Loucy (cell line): ENCODE measurements at regions not wholly inside any gene's neighbourhood (a gene's known extent, or its start where the extent isn't known, plus 50 kb on each side); places are given as distances from the start of the nearest gene placed in this dataset.

Experiments used
- H2AFZ ChIP-seq: fragments of 200-600 bp; sonication (generic); 2 replicates; pipeline ENCODE4 v1.6.0; 2016; ENCODE audit warnings: antibody characterized with exemption, mild to moderate bottlenecking, low read length, moderate library complexity
- H3F3A ChIP-seq: fragments of 200-600 bp; 2 replicates; pipeline ENCODE4 v1.6.0; 2016; ENCODE audit warnings: antibody characterized with exemption, low read depth, mild to moderate bottlenecking
- H3K27me3 ChIP-seq: fragments of 200-600 bp; sonication (generic); 2 replicates; pipeline ENCODE4 v1.6.1; 2014; ENCODE audit warnings: low read length, mild to moderate bottlenecking; ENCODE audit not compliant: insufficient read depth, poor library complexity, severe bottlenecking
- H3K36me3 ChIP-seq: fragments of 200-600 bp; sonication (generic); 2 replicates; pipeline ENCODE4 v1.6.1; 2016; ENCODE audit warnings: low read length; ENCODE audit not compliant: insufficient read depth
- H3K4me1 ChIP-seq: fragments of 200-600 bp; sonication (generic); 2 replicates; pipeline ENCODE4 v1.5.1; 2014; ENCODE audit warnings: low read length, mild to moderate bottlenecking; ENCODE audit not compliant: insufficient read depth, poor library complexity, severe bottlenecking
- H3K4me2 ChIP-seq: fragments of 200-600 bp; sonication (generic); 2 replicates; pipeline ENCODE4 v1.6.0; 2014; ENCODE audit warnings: antibody characterized with exemption, low read length, low read depth, mild to moderate bottlenecking; ENCODE audit not compliant: poor library complexity, severe bottlenecking
- H3K4me3 ChIP-seq: fragments of 200-600 bp; sonication (generic); 2 replicates; pipeline ENCODE4 v1.5.1; 2014; ENCODE audit warnings: low read length, mild to moderate bottlenecking, mixed read lengths; ENCODE audit not compliant: poor library complexity, severe bottlenecking
- H3K79me2 ChIP-seq: fragments of 200-600 bp; sonication (generic); 2 replicates; pipeline ENCODE4 v1.6.1; 2014; ENCODE audit warnings: low read length; ENCODE audit not compliant: insufficient read depth
- H3K9ac ChIP-seq: fragments of 200-600 bp; sonication (generic); 2 replicates; pipeline ENCODE4 v1.6.0; 2014; ENCODE audit warnings: mild to moderate bottlenecking, low read depth, low read length, moderate library complexity; ENCODE audit not compliant: poor library complexity, severe bottlenecking
- H3K9me2 ChIP-seq: fragments of 200-600 bp; sonication (generic); replicated peaks from 2 replicates; pipeline ENCODE4 v1.6.1; 2016; ENCODE audit warnings: low read depth, low read length, mixed read lengths
- H3K9me3 ChIP-seq: fragments of 200-600 bp; sonication (generic); 2 replicates; pipeline ENCODE4 v1.6.1; 2014; ENCODE audit warnings: mild to moderate bottlenecking, antibody characterized with exemption, low read length, low read depth; ENCODE audit not compliant: insufficient read depth
- H4K20me1 ChIP-seq: fragments of 200-600 bp; sonication (generic); 2 replicates; pipeline ENCODE4 v1.6.0; 2014; ENCODE audit warnings: antibody characterized with exemption, low read length, mild to moderate bottlenecking; ENCODE audit not compliant: insufficient read depth, poor library complexity, severe bottlenecking
- EZH2phosphoT487 ChIP-seq: fragments of 200-600 bp; IDR thresholded peaks from 2 replicates; pipeline ENCODE4 v1.6.1; 2018; ENCODE audit warnings: antibody characterized with exemption, mild to moderate bottlenecking, moderate library complexity, borderline replicate concordance
- TF ChIP-seq, protein P1 (sequence below): fragments of 200-600 bp; sonication (generic); conservative IDR thresholded peaks from 2 replicates; pipeline ENCODE4 v1.5.1; 2014; ENCODE audit warnings: mild to moderate bottlenecking, antibody characterized with exemption, low read length

DNA sequence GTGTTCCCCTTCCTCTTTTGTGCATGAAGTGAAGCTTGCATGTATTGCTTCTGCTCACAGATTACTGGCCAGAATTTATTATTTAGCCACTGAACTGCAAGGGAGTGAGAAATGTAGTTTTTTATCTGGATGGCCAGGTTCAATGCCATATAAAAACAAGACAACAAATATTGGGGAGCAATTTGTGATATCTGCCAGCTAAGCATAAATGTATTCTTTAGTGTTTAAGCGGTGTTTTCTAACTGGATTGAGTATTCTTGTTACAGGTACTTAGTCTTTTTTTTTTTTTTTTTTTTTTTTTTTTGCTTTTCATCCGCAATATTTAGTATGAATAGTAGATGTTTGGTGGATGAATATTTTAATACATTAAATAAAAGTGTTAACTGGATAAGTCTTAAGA lies 158.2 kb downstream of the TFAP2B start:
- H3K9ac ChIP-seq, result no peak overlapping the region
- no peaks in the 10 kb centered on the region for H3K4me1 ChIP-seq
- H3K27me3 ChIP-seq, result no peaks in the 10 kb centered on the region
- H3K9me2 ChIP-seq, result no peaks in the 10 kb centered on the region
- no peaks in the 10 kb centered on the region for H3K36me3 ChIP-seq
- no peaks in the 10 kb centered on the region for H4K20me1 ChIP-seq
- H3K79me2 ChIP-seq, result no peaks in the 10 kb centered on the region
- no peak overlapping the region for H3K4me2 ChIP-seq
- H2AFZ ChIP-seq, result no peak overlapping the region
- no peak overlapping the region for H3K4me3 ChIP-seq
- H3K9me3 ChIP-seq, result no peaks in the 10 kb centered on the region
- TF ChIP-seq EZH2phosphoT487, result no peak
- TF ChIP-seq, protein P1, sequence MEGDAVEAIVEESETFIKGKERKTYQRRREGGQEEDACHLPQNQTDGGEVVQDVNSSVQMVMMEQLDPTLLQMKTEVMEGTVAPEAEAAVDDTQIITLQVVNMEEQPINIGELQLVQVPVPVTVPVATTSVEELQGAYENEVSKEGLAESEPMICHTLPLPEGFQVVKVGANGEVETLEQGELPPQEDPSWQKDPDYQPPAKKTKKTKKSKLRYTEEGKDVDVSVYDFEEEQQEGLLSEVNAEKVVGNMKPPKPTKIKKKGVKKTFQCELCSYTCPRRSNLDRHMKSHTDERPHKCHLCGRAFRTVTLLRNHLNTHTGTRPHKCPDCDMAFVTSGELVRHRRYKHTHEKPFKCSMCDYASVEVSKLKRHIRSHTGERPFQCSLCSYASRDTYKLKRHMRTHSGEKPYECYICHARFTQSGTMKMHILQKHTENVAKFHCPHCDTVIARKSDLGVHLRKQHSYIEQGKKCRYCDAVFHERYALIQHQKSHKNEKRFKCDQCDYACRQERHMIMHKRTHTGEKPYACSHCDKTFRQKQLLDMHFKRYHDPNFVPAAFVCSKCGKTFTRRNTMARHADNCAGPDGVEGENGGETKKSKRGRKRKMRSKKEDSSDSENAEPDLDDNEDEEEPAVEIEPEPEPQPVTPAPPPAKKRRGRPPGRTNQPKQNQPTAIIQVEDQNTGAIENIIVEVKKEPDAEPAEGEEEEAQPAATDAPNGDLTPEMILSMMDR, result no peak
- no peaks in the 10 kb centered on the region for H3F3A ChIP-seq

DNA sequence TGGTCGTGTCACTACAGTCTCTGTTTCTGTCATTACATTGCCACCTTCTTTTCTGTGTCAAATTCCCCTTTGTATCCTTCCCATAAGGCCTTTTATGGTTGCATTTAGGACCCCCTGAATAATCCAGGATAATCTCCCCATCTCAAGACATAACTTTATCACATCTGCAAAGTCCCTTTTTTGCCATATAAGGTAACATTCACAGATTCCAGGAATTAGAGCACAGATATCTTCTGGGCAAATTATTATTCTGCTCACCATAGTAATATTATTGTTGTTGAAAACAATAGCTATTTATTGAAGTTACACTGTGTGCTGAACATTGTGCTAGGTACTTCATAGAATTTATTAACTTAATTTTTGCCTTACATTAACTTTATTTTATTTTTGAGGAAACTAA lies 159.1 kb downstream of the TFAP2B start:
- Histone ChIP-seq H3K36me3 (no peaks in the 10 kb centered on the region), H3F3A (no peaks in the 10 kb centered on the region), H4K20me1 (no peaks in the 10 kb centered on the region), H3K4me1 (no peaks in the 10 kb centered on the region), H3K4me3 (no peak overlapping the region), H3K9ac (no peak overlapping the region), H3K4me2 (no peak overlapping the region), H3K9me3 (no peaks in the 10 kb centered on the region), H3K9me2 (no peaks in the 10 kb centered on the region), H3K27me3 (no peaks in the 10 kb centered on the region), H3K79me2 (no peaks in the 10 kb centered on the region), H2AFZ (no peak overlapping the region)
- TF ChIP-seq, protein P1, result no peak
- no peak for TF ChIP-seq EZH2phosphoT487

DNA sequence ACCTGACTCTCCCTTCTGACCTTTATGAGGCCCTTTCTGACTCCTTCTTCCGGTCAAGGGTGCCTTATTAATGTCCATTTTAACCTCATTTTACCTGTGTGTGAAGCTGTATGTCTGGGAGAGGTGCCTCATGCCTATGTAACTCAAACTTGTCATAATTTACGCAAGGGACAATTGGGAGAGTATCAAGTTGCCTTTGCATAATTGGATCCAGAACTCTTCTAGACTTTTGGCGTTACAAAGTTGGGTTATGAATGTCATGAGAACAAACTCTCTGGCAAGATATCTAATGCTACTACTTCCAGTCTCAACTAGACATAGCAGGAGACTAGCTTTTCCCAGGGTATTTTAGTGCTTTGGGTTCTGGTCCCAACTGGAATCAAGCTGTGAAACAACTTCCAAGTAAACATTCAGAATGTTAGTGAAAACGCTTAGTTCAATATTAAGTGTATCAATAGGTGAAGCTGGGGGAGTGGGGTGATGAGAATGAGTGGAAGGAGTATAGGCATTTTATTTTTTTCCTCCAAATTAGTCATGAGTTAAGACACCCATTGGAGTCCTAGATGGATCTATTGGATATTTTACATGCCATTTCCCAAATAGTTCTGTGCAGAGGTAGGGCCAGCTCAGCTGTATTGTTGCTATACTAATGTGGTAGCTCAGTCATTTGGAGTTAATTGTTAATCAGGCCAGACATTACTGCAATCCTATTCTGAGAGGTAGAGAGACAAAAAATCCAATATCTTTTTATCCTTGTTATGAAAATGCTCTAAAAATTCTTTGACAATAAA lies 159.9 kb downstream of the TFAP2B start:
- no peak overlapping the region for H2AFZ ChIP-seq
- H3K9me3 ChIP-seq, result no peaks in the 10 kb centered on the region
- no peak overlapping the region for H3K9ac ChIP-seq
- H3K36me3 ChIP-seq, result no peaks in the 10 kb centered on the region
- H3K4me3 ChIP-seq, result no peak overlapping the region
- H3F3A ChIP-seq, result no peaks in the 10 kb centered on the region
- no peaks in the 10 kb centered on the region for H3K9me2 ChIP-seq
- H3K4me2 ChIP-seq, result no peak overlapping the region
- TF ChIP-seq EZH2phosphoT487, result no peak
- TF ChIP-seq, protein P1, result no peak
- H4K20me1 ChIP-seq, result no peaks in the 10 kb centered on the region
- H3K4me1 ChIP-seq, result no peaks in the 10 kb centered on the region
- no peaks in the 10 kb centered on the region for H3K27me3 ChIP-seq
- no peaks in the 10 kb centered on the region for H3K79me2 ChIP-seq
